WERI-Rb-1 (cell line): ENCODE measurements at regions not wholly inside any gene's neighbourhood (a gene's known extent, or its start where the extent isn't known, plus 50 kb on each side); places are given as distances from the start of the nearest gene placed in this dataset.

Source experiments
- DNase-seq: peaks from one replicate; pipeline ENCODE4 v3.0.0-alpha.2; 2020
- H3K27ac ChIP-seq: fragments of 250-450 bp; sonication (Bioruptor Pico); 2 replicates; pipeline ENCODE4 v1.5.1; 2020; ENCODE audit warnings: mild to moderate bottlenecking, moderate library complexity
- H3K27me3 ChIP-seq: fragments of 250-450 bp; sonication (Bioruptor Pico); 2 replicates; pipeline ENCODE4 v1.5.1; 2021; ENCODE audit warnings: mild to moderate bottlenecking, low read depth, moderate library complexity; ENCODE audit not compliant: insufficient read depth, severe bottlenecking
- H3K36me3 ChIP-seq: fragments of 250-450 bp; sonication (Bioruptor Pico); 2 replicates; pipeline ENCODE4 v1.5.1; 2020; ENCODE audit warnings: mild to moderate bottlenecking, moderate library complexity
- H3K4me3 ChIP-seq: 2 replicates; pipeline ENCODE4 v1.5.1; 2011; ENCODE audit warnings: low read depth, mild to moderate bottlenecking, control low read depth, low read length
- H3K9me3 ChIP-seq: fragments of 250-450 bp; sonication (Bioruptor Pico); 2 replicates; pipeline ENCODE4 v1.5.1; 2021; ENCODE audit warnings: mild to moderate bottlenecking, moderate library complexity; ENCODE audit not compliant: severe bottlenecking
- TF ChIP-seq, protein P1 (sequence below): IDR thresholded peaks from 2 replicates; pipeline ENCODE4 v1.5.1; 2011; ENCODE audit warnings: low read depth, mild to moderate bottlenecking, control low read depth, inconsistent platforms, low read length

- TF ChIP-seq, protein P1, sequence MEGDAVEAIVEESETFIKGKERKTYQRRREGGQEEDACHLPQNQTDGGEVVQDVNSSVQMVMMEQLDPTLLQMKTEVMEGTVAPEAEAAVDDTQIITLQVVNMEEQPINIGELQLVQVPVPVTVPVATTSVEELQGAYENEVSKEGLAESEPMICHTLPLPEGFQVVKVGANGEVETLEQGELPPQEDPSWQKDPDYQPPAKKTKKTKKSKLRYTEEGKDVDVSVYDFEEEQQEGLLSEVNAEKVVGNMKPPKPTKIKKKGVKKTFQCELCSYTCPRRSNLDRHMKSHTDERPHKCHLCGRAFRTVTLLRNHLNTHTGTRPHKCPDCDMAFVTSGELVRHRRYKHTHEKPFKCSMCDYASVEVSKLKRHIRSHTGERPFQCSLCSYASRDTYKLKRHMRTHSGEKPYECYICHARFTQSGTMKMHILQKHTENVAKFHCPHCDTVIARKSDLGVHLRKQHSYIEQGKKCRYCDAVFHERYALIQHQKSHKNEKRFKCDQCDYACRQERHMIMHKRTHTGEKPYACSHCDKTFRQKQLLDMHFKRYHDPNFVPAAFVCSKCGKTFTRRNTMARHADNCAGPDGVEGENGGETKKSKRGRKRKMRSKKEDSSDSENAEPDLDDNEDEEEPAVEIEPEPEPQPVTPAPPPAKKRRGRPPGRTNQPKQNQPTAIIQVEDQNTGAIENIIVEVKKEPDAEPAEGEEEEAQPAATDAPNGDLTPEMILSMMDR = no peak
- no peaks in the 10 kb centered on the region for H3K27me3 ChIP-seq
- no peak overlapping the region for H3K4me3 ChIP-seq
- no peaks in the 10 kb centered on the region for H3K36me3 ChIP-seq
- no peaks in the 10 kb centered on the region for H3K9me3 ChIP-seq
- DNase-seq = no peak
- H3K27ac ChIP-seq = no peak overlapping the region
These were observed 279.2 kb downstream of the GALR1 start for GRCh38 chr18:77528872-77529271.

DNA sequence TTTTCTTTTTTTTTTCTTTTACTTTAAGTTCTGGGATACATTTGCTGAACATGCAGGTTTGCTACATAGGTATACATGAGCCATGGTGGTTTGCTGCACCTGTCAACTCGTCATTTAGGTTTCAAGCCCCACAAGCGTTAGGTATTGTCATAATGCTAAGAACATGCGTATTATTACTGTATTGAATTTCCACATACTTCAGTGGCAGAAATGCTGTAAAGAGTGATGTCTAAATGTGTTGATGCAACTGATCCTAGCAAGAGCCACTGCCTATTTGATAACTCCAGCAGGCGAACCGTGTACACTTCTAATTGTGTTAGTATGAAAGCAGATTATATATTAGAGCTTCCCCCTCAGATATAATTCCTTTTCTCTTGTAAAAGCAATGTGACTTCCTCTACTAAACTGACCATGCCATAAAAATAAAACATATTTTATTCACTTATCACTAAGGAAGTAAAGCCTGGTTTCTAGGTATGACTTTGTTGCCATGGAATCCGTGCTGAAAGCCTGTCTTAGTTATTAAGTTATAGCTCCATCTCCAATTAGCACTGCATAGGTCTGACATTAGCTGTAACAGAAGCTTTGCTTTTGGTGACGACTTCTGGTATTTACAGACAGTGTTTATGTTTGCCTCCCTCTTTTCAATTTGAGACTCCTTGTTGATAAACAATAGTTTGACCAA is 280.0 kb downstream of the GALR1 start:
- Histone ChIP-seq H3K27ac (peak overlapping the region; percentile 65; the same call in 1 of the 2 replicates), H3K27me3 (no peaks in the 10 kb centered on the region), H3K4me3 (no peak overlapping the region), H3K36me3 (no peaks in the 10 kb centered on the region), H3K9me3 (no peaks in the 10 kb centered on the region)
- TF ChIP-seq, protein P1 = no peak
- DNase-seq = no peak

DNA sequence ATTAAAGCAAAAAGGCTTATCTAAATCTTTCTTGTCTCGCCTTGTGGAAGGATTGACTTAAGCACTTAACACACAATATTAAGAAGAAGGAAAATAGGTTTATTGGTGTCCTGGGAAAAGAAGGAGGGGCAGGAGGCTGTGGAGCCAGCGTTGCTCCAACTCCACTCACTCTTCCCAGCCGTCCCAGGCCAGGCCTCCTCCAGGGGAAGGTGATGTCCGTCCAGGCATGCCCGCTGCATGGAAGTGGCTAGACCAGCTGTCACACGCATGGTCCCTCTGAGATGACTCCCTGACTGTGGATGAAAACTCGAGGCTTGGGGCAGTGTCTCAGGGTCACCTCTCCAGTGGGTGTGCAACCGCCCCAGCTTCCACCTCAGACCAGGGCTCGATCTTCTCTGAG is 281.1 kb downstream of the GALR1 start:
- H3K9me3 ChIP-seq = no peaks in the 10 kb centered on the region
- no peaks in the 10 kb centered on the region for H3K36me3 ChIP-seq
- peak; percentile 89 for DNase-seq
- no peaks in the 10 kb centered on the region for H3K27me3 ChIP-seq
- peak overlapping the region; percentile 19 for H3K4me3 ChIP-seq
- TF ChIP-seq, protein P1 = no peak
- peak overlapping the region; percentile 65 for H3K27ac ChIP-seq

GRCh38 chr18:77539860-77540259 is 290.2 kb downstream of the GALR1 start:
- Histone ChIP-seq H3K9me3 (peaks cover 13% of the 10 kb centered on the region), H3K27me3 (no peaks in the 10 kb centered on the region), H3K27ac (no peak overlapping the region), H3K36me3 (no peaks in the 10 kb centered on the region), H3K4me3 (no peak overlapping the region)
- DNase-seq = no peak
- TF ChIP-seq, protein P1 = no peak

- Histone ChIP-seq H3K9me3 (no peaks in the 10 kb centered on the region), H3K36me3 (no peaks in the 10 kb centered on the region), H3K27ac (no peak overlapping the region), H3K27me3 (no peaks in the 10 kb centered on the region), H3K4me3 (no peak overlapping the region)
- TF ChIP-seq, protein P1 = no peak
- no peak for DNase-seq
These were observed 295.1 kb downstream of the GALR1 start for GRCh38 chr18:77544792-77545191.

DNA sequence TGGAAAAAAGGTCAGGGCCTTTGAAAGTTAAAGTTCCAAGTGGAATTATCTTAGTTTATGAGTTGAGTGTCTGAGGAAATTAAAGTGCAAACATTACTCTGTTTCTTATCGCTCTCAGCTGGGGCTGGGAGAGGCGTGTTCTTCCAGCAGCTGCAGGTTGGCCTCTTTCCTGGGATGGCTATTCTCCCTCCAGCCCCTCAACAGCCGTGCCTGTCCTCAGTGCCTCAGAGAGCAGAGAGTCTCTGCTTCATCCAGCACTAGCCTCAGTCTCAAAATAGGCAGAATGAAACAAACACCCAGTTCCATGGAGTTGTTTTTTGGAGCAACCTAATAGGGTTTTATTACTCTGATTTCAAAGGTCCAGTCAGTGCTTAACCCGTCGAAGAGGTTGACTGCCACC is 298.1 kb downstream of the GALR1 start:
- Histone ChIP-seq H3K27ac (no peak overlapping the region), H3K4me3 (no peak overlapping the region), H3K36me3 (no peaks in the 10 kb centered on the region), H3K9me3 (no peaks in the 10 kb centered on the region), H3K27me3 (no peaks in the 10 kb centered on the region)
- TF ChIP-seq, protein P1 = no peak
- no peak for DNase-seq
